Right atrium auricular region (tissue), 2 donors: ENCODE measurements at regions not wholly inside any gene's neighbourhood (a gene's known extent, or its start where the extent isn't known, plus 50 kb on each side); places are given as distances from the start of the nearest gene placed in this dataset.

Source experiments
- DNase-seq: peaks from one replicate; pipeline ENCODE4 v3.0.0-alpha.2; 2019; ENCODE audit warnings: low spot score
- H3K27ac ChIP-seq, 2 donors: fragments of 200-600 bp; sonication (generic); 1 replicate in 1 of 2; 2 replicates in 1 of 2; pipeline ENCODE4 v1.5.1; 2016 to 2019
- H3K27me3 ChIP-seq, 2 donors: fragments of 200-600 bp; sonication (generic); one replicate each; pipeline versions ENCODE4 v1.5.1 to v1.6.0; 2017 to 2019
- H3K36me3 ChIP-seq: fragments of 200-600 bp; sonication (generic); one replicate; pipeline ENCODE4 v1.5.1; 2016
- H3K4me1 ChIP-seq, 2 donors: fragments of 200-600 bp; sonication (generic); one replicate each; pipeline versions ENCODE4 v1.5.1 to v1.6.0; 2017 to 2019
- H3K4me3 ChIP-seq, 2 donors: fragments of 200-600 bp; sonication (generic); 1 replicate in 1 of 2; 2 replicates in 1 of 2; pipeline ENCODE4 v1.5.1; 2017 to 2019; ENCODE audit warnings: mild to moderate bottlenecking in 1 of 2, moderate library complexity in 1 of 2
- H3K9me3 ChIP-seq, 2 donors: fragments of 200-600 bp; sonication (generic); one replicate each; pipeline ENCODE4 v1.5.1; 2019
- TF ChIP-seq, protein P1 (sequence below), 2 donors: fragments of 200-600 bp; sonication (generic); IDR thresholded peaks; one replicate each; pipeline ENCODE4 v1.5.1; 2019; ENCODE audit warnings: antibody characterized with exemption in 2 of 2

- H3K4me1 ChIP-seq, result peaks cover 0 to 11% of the 10 kb centered on the region in 2 donors
- H3K27me3 ChIP-seq, result no peaks in the 10 kb centered on the region
- no peak overlapping the region for H3K4me3 ChIP-seq
- H3K27ac ChIP-seq, result no peak overlapping the region
- no peak for DNase-seq
- TF ChIP-seq, protein P1, sequence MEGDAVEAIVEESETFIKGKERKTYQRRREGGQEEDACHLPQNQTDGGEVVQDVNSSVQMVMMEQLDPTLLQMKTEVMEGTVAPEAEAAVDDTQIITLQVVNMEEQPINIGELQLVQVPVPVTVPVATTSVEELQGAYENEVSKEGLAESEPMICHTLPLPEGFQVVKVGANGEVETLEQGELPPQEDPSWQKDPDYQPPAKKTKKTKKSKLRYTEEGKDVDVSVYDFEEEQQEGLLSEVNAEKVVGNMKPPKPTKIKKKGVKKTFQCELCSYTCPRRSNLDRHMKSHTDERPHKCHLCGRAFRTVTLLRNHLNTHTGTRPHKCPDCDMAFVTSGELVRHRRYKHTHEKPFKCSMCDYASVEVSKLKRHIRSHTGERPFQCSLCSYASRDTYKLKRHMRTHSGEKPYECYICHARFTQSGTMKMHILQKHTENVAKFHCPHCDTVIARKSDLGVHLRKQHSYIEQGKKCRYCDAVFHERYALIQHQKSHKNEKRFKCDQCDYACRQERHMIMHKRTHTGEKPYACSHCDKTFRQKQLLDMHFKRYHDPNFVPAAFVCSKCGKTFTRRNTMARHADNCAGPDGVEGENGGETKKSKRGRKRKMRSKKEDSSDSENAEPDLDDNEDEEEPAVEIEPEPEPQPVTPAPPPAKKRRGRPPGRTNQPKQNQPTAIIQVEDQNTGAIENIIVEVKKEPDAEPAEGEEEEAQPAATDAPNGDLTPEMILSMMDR (IDR thresholded peaks at IDR 0.05), result no peak
- H3K36me3 ChIP-seq, result no peaks in the 10 kb centered on the region
- H3K9me3 ChIP-seq, result peaks cover 0 to 22% of the 10 kb centered on the region in 2 donors
Observed at GRCh38 chr18:22009242-22009641, 160.1 kb upstream of the GATA6 start.

GRCh38 chr18:22013993-22014392 lies 155.4 kb upstream of the GATA6 start:
- DNase-seq, result no peak
- H3K27me3 ChIP-seq, result no peaks in the 10 kb centered on the region
- no peaks in the 10 kb centered on the region for H3K4me1 ChIP-seq
- peaks cover 0 to 22% of the 10 kb centered on the region in 2 donors for H3K9me3 ChIP-seq
- H3K4me3 ChIP-seq, result no peak overlapping the region
- TF ChIP-seq, protein P1 (IDR thresholded peaks at IDR 0.05), result no peak
- H3K36me3 ChIP-seq, result no peaks in the 10 kb centered on the region
- H3K27ac ChIP-seq, result no peak overlapping the region

- Histone ChIP-seq H3K36me3 (no peaks in the 10 kb centered on the region), H3K27me3 (no peaks in the 10 kb centered on the region), H3K9me3 (peaks cover 0 to 16% of the 10 kb centered on the region in 2 donors), H3K27ac (no peak overlapping the region), H3K4me1 (no peaks in the 10 kb centered on the region), H3K4me3 (no peak overlapping the region)
- DNase-seq, result no peak
- TF ChIP-seq, protein P1 (IDR thresholded peaks at IDR 0.05), result no peak
Observed at GRCh38 chr18:22015156-22015555, 154.2 kb upstream of the GATA6 start.

DNA sequence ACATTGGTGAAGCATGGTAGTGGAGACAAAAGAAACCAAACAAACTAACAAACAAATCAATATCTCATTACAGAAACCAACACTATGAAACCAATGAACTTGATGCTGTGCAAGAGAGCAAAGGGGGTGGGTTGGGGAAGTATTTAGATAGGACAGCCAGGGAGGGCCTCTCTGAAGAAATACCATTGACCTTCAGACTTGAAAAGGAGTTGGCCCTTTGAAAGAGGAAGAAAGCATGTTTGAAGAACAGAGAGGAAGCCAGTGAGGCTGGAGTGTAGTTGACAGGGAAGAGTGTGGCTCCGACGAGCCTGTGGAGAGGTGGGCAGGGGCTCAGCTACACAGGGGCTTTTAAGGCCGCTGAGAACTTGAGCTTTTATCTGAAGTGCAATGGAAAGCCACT lies 151.0 kb upstream of the GATA6 start:
- H3K4me3 ChIP-seq, result no peak overlapping the region
- DNase-seq, result no peak
- H3K36me3 ChIP-seq, result no peaks in the 10 kb centered on the region
- H3K27me3 ChIP-seq, result no peaks in the 10 kb centered on the region
- TF ChIP-seq, protein P1 (IDR thresholded peaks at IDR 0.05), result no peak
- no peak overlapping the region for H3K27ac ChIP-seq
- H3K9me3 ChIP-seq, result peaks cover 0 to 7% of the 10 kb centered on the region in 2 donors
- H3K4me1 ChIP-seq, result no peaks in the 10 kb centered on the region

DNA sequence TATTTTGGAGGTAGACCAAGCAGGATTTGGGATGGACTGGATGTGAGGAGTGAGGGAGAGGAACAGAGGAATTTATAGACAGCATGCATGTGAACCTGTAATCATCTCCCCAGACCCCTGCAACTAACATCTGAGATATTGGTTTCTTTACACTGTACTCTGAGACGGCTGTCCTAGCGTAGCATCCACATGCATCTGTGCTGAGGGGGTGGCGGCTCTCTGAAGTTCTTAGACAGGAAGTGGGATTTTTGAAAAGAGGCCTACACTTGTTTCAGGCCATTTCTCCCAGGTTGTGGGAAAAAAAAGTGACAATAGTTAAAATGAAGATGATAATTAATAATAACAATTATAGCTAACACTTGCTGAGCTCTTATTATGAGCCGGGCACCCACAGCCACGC lies 150.2 kb upstream of the GATA6 start:
- no peak for DNase-seq
- TF ChIP-seq, protein P1 (IDR thresholded peaks at IDR 0.05), result no peak

GRCh38 chr18:22020127-22020866 lies 149.1 kb upstream of the GATA6 start:
- no peaks in the 10 kb centered on the region for H3K9me3 ChIP-seq
- no peak overlapping the region for H3K4me3 ChIP-seq
- no peaks in the 10 kb centered on the region for H3K27me3 ChIP-seq
- no peaks in the 10 kb centered on the region for H3K36me3 ChIP-seq
- no peak overlapping the region for H3K27ac ChIP-seq
- DNase-seq, result no peak
- no peaks in the 10 kb centered on the region for H3K4me1 ChIP-seq
- TF ChIP-seq, protein P1 (IDR thresholded peaks at IDR 0.05), result no peak

More for the DNA sequence above, 150.2 kb upstream of the GATA6 start:
- H3K9me3 ChIP-seq, result no peaks in the 10 kb centered on the region
- H3K27ac ChIP-seq, result no peak overlapping the region
- H3K4me1 ChIP-seq, result no peaks in the 10 kb centered on the region
- no peak overlapping the region for H3K4me3 ChIP-seq
- no peaks in the 10 kb centered on the region for H3K36me3 ChIP-seq
- H3K27me3 ChIP-seq, result no peaks in the 10 kb centered on the region
